ENCODE measurements at regions not wholly inside any gene's neighbourhood (a gene's known extent, or its start where the extent isn't known, plus 50 kb on each side); places are given as distances from the start of the nearest gene placed in this dataset.

- DNase-seq (ENCODE audit: low read depth, low spot score) (no peak), ATAC-seq (no peak)
- in situ Hi-C loops (cut with HindIII; ENCODE audit: low pct_unique_long_range_greater_than_20kb, low sequenced_read_pairs) (no loop called here), intact Hi-C loops (cut with micrococcal nuclease; ENCODE audit: unreplicated experiment) (no loop called here)
- BruUV-seq (replicated peaks): no TSS peak
- Histone ChIP-seq H3K27ac (ENCODE audit: low read length) (no peak overlapping the region), H3K4me1 (ENCODE audit: control insufficient read depth, insufficient read depth, low read length) (no peaks in the 10 kb centered on the region), H3K36me3 (ENCODE audit: control insufficient read depth, insufficient read depth, low read length) (no peaks in the 10 kb centered on the region), H3K9me3 (ENCODE audit: control insufficient read depth, insufficient read depth, low read depth, low read length) (no peaks in the 10 kb centered on the region), H3K27me3 (ENCODE audit: control insufficient read depth, insufficient read depth, low read length) (no peaks in the 10 kb centered on the region), H3K4me3 (ENCODE audit: low read depth in 2 of 2, low read length in 2 of 2) (no peak overlapping the region)
- TF ChIP-seq TCF7L2 (IDR thresholded peaks at IDR 0.05; ENCODE audit: low read depth, low read length): no peak
- TF ChIP-seq SIN3A (IDR thresholded peaks at IDR 0.05; ENCODE audit: borderline replicate concordance, insufficient read depth, low read depth, low read length): no peak
- no peak for TF ChIP-seq POLR2AphosphoS5 (IDR thresholded peaks at IDR 0.05; ENCODE audit: low read depth, low read length)
- no peak for TF ChIP-seq REST (IDR thresholded peaks at IDR 0.05; ENCODE audit: insufficient read depth in 1 of 2, low read depth in 2 of 2, low read length in 1 of 2)
- TF ChIP-seq, protein P1, sequence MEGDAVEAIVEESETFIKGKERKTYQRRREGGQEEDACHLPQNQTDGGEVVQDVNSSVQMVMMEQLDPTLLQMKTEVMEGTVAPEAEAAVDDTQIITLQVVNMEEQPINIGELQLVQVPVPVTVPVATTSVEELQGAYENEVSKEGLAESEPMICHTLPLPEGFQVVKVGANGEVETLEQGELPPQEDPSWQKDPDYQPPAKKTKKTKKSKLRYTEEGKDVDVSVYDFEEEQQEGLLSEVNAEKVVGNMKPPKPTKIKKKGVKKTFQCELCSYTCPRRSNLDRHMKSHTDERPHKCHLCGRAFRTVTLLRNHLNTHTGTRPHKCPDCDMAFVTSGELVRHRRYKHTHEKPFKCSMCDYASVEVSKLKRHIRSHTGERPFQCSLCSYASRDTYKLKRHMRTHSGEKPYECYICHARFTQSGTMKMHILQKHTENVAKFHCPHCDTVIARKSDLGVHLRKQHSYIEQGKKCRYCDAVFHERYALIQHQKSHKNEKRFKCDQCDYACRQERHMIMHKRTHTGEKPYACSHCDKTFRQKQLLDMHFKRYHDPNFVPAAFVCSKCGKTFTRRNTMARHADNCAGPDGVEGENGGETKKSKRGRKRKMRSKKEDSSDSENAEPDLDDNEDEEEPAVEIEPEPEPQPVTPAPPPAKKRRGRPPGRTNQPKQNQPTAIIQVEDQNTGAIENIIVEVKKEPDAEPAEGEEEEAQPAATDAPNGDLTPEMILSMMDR (IDR thresholded peaks at IDR 0.05): no peak
- ChIA-PET POLR2A (no interaction called here), CTCF (no interaction called here)
Measured at GRCh38 chr4:33696041-33696440, 2548.3 kb downstream of the ARAP2 start.

DNA sequence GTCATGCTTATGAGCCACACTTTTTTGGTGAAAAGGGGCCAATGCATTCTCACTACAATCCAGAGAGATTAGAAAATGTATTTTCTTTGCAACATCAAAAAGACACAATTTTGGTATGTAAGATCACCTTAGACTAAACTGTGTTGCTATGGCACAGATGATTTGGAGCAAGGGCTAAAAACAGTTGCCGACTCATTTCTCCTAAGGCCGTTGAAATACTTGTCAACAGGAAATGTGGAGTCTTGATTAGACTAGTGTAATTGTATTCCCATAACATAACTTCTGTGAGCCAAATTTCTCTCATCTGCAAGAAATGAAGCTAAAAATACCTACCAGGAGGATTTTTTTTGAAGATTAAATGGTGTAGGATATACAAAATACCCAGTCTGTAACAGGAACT, 2547.7 kb downstream of the ARAP2 start:
- H3K27me3 ChIP-seq (ENCODE audit: control insufficient read depth, insufficient read depth, low read length): no peaks in the 10 kb centered on the region

DNA sequence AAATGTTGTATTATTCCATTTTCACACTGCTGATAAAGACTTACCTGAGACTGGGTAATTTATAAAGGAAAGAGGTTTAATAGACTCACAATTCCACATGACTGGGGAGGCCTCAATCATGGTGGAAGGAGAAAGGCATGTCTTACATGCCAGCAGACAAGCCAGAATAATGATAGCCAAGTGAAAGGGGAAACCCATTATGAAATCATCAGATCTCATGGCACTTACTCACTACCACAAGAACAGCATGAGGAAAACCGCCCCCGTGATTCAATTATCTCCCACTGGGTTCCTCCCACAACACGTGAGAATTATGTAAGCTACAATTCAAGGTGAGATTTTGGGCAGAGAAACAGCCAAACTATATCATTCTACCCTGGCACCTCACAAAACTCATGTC, 2535.1 kb downstream of the ARAP2 start:
- ChIA-PET CTCF (no interaction called here), POLR2A (no interaction called here)
- BruUV-seq (replicated peaks): no TSS peak
- Histone ChIP-seq H3K9me3 (ENCODE audit: control insufficient read depth, insufficient read depth, low read depth, low read length) (no peaks in the 10 kb centered on the region), H3K27me3 (ENCODE audit: control insufficient read depth, insufficient read depth, low read length) (no peaks in the 10 kb centered on the region), H3K27ac (ENCODE audit: low read length) (no peak overlapping the region), H3K4me1 (ENCODE audit: control insufficient read depth, insufficient read depth, low read length) (no peaks in the 10 kb centered on the region), H3K36me3 (ENCODE audit: control insufficient read depth, insufficient read depth, low read length) (no peaks in the 10 kb centered on the region), H3K4me3 (ENCODE audit: low read depth in 2 of 2, low read length in 2 of 2) (no peak overlapping the region)
- TF ChIP-seq, protein P1 (IDR thresholded peaks at IDR 0.05): no peak
- TF ChIP-seq TCF7L2 (IDR thresholded peaks at IDR 0.05; ENCODE audit: low read depth, low read length) (no peak), POLR2AphosphoS5 (IDR thresholded peaks at IDR 0.05; ENCODE audit: low read depth, low read length) (no peak), SIN3A (IDR thresholded peaks at IDR 0.05; ENCODE audit: borderline replicate concordance, insufficient read depth, low read depth, low read length) (no peak), REST (IDR thresholded peaks at IDR 0.05; ENCODE audit: insufficient read depth in 1 of 2, low read depth in 2 of 2, low read length in 1 of 2) (no peak)
- in situ Hi-C loops (cut with HindIII; ENCODE audit: low pct_unique_long_range_greater_than_20kb, low sequenced_read_pairs) (no loop called here), intact Hi-C loops (cut with micrococcal nuclease; ENCODE audit: unreplicated experiment) (no loop called here)
- ATAC-seq (no peak), DNase-seq (ENCODE audit: low read depth, low spot score) (no peak)

More for the DNA sequence above, 2547.7 kb downstream of the ARAP2 start:
- Histone ChIP-seq H3K4me3 (ENCODE audit: low read depth in 2 of 2, low read length in 2 of 2) (no peak overlapping the region), H3K4me1 (ENCODE audit: control insufficient read depth, insufficient read depth, low read length) (no peaks in the 10 kb centered on the region), H3K36me3 (ENCODE audit: control insufficient read depth, insufficient read depth, low read length) (no peaks in the 10 kb centered on the region), H3K9me3 (ENCODE audit: control insufficient read depth, insufficient read depth, low read depth, low read length) (no peaks in the 10 kb centered on the region), H3K27ac (ENCODE audit: low read length) (no peak overlapping the region)
- no peak for TF ChIP-seq TCF7L2 (IDR thresholded peaks at IDR 0.05; ENCODE audit: low read depth, low read length)
- intact Hi-C loops (cut with micrococcal nuclease; ENCODE audit: unreplicated experiment): no loop called here
- ATAC-seq (no peak), DNase-seq (ENCODE audit: low read depth, low spot score) (no peak)
- ChIA-PET POLR2A (no interaction called here), CTCF (no interaction called here)
- in situ Hi-C loops (cut with HindIII; ENCODE audit: low pct_unique_long_range_greater_than_20kb, low sequenced_read_pairs): no loop called here
- no TSS peak for BruUV-seq (replicated peaks)

All from Panc1 (cell line).